IPS DF 19.7 (cell line): ENCODE measurements at regions not wholly inside any gene's neighbourhood (a gene's known extent, or its start where the extent isn't known, plus 50 kb on each side); places are given as distances from the start of the nearest gene placed in this dataset.

Experiments used
- DNase-seq: peaks from one replicate; pipeline ENCODE4 v3.0.0-alpha.2; 2013; ENCODE audit warnings: low read depth, low spot score

DNA sequence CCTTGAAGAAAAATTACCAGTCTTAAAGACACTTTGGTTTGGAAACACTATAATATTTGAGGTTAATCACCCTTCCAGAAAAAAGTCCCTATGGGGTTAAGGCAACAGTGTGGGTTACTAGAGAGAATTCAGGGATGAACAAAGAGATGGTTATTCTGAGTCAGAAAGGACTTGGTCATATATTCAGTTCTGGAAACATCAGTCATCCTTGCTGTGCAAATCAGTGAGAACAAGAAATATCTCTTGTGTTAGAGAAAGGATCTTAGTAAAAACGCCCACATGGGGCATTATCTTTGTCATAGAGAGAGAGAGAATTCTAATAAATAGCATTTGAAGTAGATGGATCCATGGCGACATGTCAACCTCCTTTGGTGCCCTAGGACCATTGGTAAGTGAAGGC lies 59.4 kb upstream of the E2F7 start:
- no peak for DNase-seq

DNA sequence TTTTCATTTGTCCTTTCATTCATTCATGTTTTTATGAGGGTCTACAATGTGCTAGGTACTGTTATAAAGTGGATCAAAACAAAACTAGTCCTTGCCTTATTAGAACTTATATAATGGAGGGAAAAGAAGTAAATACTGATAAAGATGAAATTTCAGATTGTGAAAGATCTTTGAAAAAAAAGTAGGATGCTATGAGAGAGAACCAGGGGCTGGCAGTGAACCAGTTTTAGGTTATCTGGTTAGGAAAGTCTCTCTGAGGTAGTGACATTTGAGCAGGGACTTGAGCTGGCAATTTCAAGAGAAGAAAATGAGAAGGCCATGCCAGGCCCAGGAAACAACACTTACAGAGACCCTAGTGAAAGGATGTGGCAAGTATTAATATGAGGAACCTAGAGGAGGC lies 57.3 kb upstream of the E2F7 start:
- DNase-seq: no peak

DNA sequence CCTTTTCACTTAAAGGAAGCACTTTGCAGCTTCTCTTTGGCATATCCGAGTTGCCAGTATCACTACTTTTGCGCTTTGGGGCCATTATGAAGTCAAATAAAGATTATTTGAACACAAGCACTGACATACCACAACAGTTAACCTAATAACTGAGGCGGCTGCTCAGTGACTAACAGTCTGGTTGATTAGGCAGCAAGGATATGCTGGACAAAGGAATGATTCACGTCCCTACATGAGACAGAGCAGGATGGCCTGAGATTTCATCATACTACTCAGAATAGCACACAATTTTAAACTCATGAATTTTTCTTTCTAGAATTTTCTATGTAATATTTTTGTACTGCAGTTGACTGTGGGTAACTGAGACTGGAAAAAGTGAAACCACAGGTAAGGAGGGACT lies 56.9 kb upstream of the E2F7 start:
- DNase-seq: no peak

DNA sequence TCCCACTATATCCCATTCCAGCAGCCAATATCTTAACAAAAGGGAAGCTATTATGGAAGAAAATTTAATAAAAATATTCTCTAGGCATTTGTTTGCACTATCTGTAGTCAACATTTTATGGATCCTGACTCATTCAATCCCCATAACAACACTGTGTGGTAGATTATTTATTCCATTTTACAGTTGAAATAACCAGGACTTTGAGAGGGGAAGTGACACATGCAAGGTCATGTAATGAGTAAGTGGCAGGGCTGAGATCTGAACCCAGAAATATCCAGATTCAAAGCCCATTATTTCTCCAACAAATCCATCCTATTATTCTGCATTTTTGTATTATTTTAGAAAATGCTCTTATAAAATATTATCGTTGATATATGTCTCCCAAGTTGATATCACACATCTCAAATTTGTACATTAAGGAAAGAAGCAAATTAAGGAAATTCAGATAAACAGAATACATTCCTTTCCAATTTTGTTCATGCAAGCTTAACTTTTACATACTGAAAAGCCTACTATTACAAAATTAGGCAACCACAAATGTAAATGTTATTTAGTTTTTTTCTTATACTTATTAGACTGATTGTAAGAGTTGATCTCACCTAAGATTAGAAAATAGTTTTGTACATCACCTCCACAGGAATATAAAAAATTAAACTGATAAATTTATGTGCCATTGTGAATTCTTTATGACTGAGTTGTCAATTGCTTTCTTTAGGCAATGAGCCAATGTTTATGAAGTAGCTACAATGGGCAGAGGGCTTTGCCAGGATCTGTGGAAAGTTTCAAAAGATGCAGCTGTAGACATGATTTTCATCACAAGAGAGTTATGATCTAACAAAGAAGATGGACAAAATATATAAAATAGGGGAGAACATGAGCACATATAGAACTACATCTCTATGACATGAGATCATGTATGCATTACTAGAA lies 55.1 kb upstream of the E2F7 start:
- DNase-seq: no peak

DNA sequence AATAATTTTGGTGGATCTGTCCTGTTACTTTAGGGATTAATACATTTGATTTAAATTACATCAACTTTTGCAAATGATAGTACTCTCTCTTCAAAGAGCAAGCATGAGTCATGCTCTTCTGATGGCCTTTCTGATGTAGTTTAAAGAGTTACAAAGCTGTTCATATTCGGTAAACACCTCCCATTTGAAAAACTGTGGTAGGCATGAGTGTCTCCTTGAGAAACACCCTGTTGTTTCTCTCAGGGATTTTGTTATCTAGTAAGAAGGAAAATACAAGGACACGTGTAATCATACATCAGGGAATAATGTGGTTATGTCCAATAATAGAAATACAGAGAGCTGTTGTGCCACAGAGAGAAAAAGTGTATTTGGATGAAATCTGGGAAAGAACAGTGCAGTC lies 53.3 kb upstream of the E2F7 start:
- DNase-seq: no peak

DNA sequence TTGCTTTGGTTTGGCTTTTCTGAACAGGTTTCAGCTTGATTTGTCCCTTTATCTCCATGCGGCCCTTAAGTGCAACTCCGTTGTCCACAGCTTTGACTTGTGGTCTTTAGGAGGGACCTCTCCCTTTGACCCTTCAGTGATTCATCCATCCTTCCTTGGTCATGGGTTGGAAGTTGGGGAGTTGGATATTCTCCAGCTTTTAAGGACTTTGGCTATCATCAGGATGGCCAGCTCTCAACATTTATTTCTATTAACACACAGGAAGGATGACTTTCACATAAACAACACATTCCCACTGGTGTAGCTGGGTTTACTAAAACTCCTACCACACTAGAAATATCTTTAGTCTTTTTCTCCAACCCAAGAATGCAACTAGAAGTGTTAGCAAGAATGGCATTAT lies 50.9 kb upstream of the E2F7 start:
- no peak for DNase-seq

DNA sequence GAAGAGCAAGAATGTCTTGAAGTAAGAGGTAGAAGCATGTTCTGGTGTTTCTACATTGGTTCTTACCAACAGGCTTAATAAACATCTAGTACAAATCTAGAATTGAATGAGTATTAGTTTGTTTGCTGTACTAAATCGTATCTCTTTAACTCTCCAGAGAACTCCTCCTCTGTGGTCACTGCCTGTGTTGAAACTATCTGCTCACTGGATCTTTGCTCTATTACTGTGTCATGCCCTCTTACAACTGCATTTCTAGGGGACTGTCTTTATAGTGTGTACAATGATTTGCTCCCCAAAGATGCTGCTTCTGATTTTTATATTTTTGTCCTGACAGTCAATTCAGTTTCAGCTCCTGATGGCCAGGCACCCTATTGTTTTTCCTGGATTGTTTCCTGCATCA lies 50.1 kb upstream of the E2F7 start:
- DNase-seq: no peak
